Left lung (tissue), 4 donors: ENCODE measurements at regions not wholly inside any gene's neighbourhood (a gene's known extent, or its start where the extent isn't known, plus 50 kb on each side); places are given as distances from the start of the nearest gene placed in this dataset.

ENCODE experiments used
- ATAC-seq: fragments of 200-7000 bp; cut with Tn5 transposase; one replicate; pipeline ENCODE4 v1.9.1; 2020; ENCODE audit warnings: moderate library complexity
- DNase-seq, 4 donors: peaks; one replicate each; pipeline ENCODE4 v3.0.0-alpha.2; 2013 to 2020
- H3K27ac ChIP-seq, 2 donors: fragments of 200-600 bp; sonication (generic) in 1 of 2; one replicate each; pipeline versions ENCODE4 v1.5.0 to v1.8.0; 2020 to 2021
- H3K27me3 ChIP-seq, 2 donors: fragments of 200-600 bp; sonication (generic) in 1 of 2; one replicate each; pipeline versions ENCODE4 v1.5.0 to v1.8.0; 2020 to 2021
- H3K36me3 ChIP-seq, 2 donors: fragments of 200-600 bp; sonication (generic) in 1 of 2; one replicate each; pipeline versions ENCODE4 v1.5.0 to v1.8.0; 2020 to 2021
- H3K4me1 ChIP-seq, 2 donors: fragments of 200-600 bp; one replicate each; pipeline ENCODE4 v1.8.0; 2021
- H3K4me3 ChIP-seq, 2 donors: fragments of 200-600 bp; sonication (generic) in 1 of 2; one replicate each; pipeline versions ENCODE4 v1.5.0 to v1.8.0; 2020 to 2021; ENCODE audit warnings: mild to moderate bottlenecking in 1 of 2
- H3K9me3 ChIP-seq, 2 donors: fragments of 200-600 bp; sonication (generic) in 1 of 2; one replicate each; pipeline versions ENCODE4 v1.5.0 to v1.8.0; 2020 to 2021
- intact Hi-C, 2 donors: fragments of 100-400 bp; cut with DNase I; formaldehyde crosslinking; loops; one replicate each; pipeline versions ENCODE4 v1.11.2 to v1.14.2; 2022
- TF ChIP-seq, protein P1 (sequence below), 2 donors: fragments of 200-600 bp; sonication (generic) in 1 of 2; IDR thresholded peaks; one replicate each; pipeline versions ENCODE4 v1.5.0 to v1.8.0; 2021; ENCODE audit warnings: antibody characterized with exemption in 2 of 2
- donor health status: DM: no; HTN: yes; CAD: no.
- donor health status: DM: no; HTN: no; CAD: no.

GRCh38 chr17:77649717-77650211 lies 308.7 kb upstream of the TNRC6C start:
- no peak overlapping the region for H3K4me3 ChIP-seq
- intact Hi-C loops, result no loop called here

GRCh38 chr17:77651988-77652387 lies 306.5 kb upstream of the TNRC6C start:
- Histone ChIP-seq H3K27me3 (peaks cover 0 to 26% of the 10 kb centered on the region in 2 donors), H3K4me3 (no peak overlapping the region), H3K4me1 (no peaks in the 10 kb centered on the region), H3K9me3 (peaks cover 0 to 3% of the 10 kb centered on the region in 2 donors), H3K27ac (no peak overlapping the region), H3K36me3 (no peaks in the 10 kb centered on the region)
- intact Hi-C loops, result no loop called here
- TF ChIP-seq, protein P1, sequence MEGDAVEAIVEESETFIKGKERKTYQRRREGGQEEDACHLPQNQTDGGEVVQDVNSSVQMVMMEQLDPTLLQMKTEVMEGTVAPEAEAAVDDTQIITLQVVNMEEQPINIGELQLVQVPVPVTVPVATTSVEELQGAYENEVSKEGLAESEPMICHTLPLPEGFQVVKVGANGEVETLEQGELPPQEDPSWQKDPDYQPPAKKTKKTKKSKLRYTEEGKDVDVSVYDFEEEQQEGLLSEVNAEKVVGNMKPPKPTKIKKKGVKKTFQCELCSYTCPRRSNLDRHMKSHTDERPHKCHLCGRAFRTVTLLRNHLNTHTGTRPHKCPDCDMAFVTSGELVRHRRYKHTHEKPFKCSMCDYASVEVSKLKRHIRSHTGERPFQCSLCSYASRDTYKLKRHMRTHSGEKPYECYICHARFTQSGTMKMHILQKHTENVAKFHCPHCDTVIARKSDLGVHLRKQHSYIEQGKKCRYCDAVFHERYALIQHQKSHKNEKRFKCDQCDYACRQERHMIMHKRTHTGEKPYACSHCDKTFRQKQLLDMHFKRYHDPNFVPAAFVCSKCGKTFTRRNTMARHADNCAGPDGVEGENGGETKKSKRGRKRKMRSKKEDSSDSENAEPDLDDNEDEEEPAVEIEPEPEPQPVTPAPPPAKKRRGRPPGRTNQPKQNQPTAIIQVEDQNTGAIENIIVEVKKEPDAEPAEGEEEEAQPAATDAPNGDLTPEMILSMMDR (IDR thresholded peaks at IDR 0.05), result no peak
- no peak for ATAC-seq
- peak in 1 of 4 donors; percentile 4 for DNase-seq

More at GRCh38 chr17:77649717-77650211, 308.7 kb upstream of the TNRC6C start:
- Histone ChIP-seq H3K9me3 (peaks cover 0 to 3% of the 10 kb centered on the region in 2 donors), H3K27me3 (peaks cover 0 to 20% of the 10 kb centered on the region in 2 donors), H3K36me3 (no peaks in the 10 kb centered on the region), H3K27ac (no peak overlapping the region), H3K4me1 (no peaks in the 10 kb centered on the region)
- DNase-seq (peak in 1 of 4 donors; percentile 16), ATAC-seq (no peak)
- TF ChIP-seq, protein P1 (IDR thresholded peaks at IDR 0.05), result no peak

- H3K9me3 ChIP-seq, result no peaks in the 10 kb centered on the region
- H3K36me3 ChIP-seq, result no peaks in the 10 kb centered on the region
- H3K27ac ChIP-seq, result no peak overlapping the region
- H3K4me3 ChIP-seq, result no peak overlapping the region
- ATAC-seq (no peak), DNase-seq (peak in 1 of 4 donors; percentile 5)
- TF ChIP-seq, protein P1 (IDR thresholded peaks at IDR 0.05), result no peak
- intact Hi-C loops, result no loop called here
- H3K4me1 ChIP-seq, result no peaks in the 10 kb centered on the region
- peaks cover 0 to 31% of the 10 kb centered on the region in 2 donors for H3K27me3 ChIP-seq
Observed at GRCh38 chr17:77654296-77654695, 304.2 kb upstream of the TNRC6C start.

GRCh38 chr17:77654850-77655249 lies 303.7 kb upstream of the TNRC6C start:
- Histone ChIP-seq H3K4me1 (no peaks in the 10 kb centered on the region), H3K36me3 (no peaks in the 10 kb centered on the region), H3K27ac (no peak overlapping the region), H3K27me3 (peaks cover 0 to 35% of the 10 kb centered on the region in 2 donors), H3K9me3 (no peaks in the 10 kb centered on the region), H3K4me3 (no peak overlapping the region)
- DNase-seq (no peak), ATAC-seq (no peak)
- intact Hi-C loops, result no loop called here
- TF ChIP-seq, protein P1 (IDR thresholded peaks at IDR 0.05), result no peak

DNA sequence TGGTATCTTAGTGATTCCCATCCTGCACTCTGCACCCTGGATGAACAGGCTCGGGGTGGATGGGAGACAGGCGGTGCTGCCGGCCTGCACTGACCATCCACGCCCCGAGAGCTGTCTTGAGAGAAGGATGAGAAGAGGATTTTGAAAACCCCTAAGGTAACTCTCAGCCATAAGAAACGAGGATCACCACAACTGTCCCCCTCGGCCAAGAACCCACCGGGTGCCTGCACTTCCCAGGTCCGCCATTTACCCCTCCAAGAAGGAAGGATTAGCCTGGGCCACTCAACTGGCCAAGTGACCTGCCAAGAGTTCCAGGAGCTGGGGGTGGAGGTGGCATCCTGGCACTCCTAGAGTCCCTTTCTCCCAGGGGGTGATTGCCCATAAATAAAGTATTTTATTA lies 302.4 kb upstream of the TNRC6C start:
- ATAC-seq (no peak), DNase-seq (no peak)
- H3K27me3 ChIP-seq, result peaks cover 0 to 35% of the 10 kb centered on the region in 2 donors
- TF ChIP-seq, protein P1 (IDR thresholded peaks at IDR 0.05), result no peak
- H3K4me1 ChIP-seq, result no peaks in the 10 kb centered on the region
- H3K36me3 ChIP-seq, result no peaks in the 10 kb centered on the region
- H3K4me3 ChIP-seq, result no peak overlapping the region
- no peaks in the 10 kb centered on the region for H3K9me3 ChIP-seq
- no peak overlapping the region for H3K27ac ChIP-seq
- intact Hi-C loops, result no loop called here
